T-helper 1 cell treated with Interleukin-12 subunit alpha and Interleukin-12 subunit beta and Interleukin-4 antibody, amounts not matched to agents 30 μg/mL and 1 μg/mL, for 36 hours (primary cell): ENCODE measurements at regions not wholly inside any gene's neighbourhood (a gene's known extent, or its start where the extent isn't known, plus 50 kb on each side); places are given as distances from the start of the nearest gene placed in this dataset.

Source experiments
- H3K27ac Mint-ChIP-seq: one replicate; pipeline ENCODE4 v1.8.0; 2021; ENCODE audit warnings: mild to moderate bottlenecking, mixed read lengths
- H3K27me3 Mint-ChIP-seq: one replicate; pipeline ENCODE4 v1.8.0; 2021; ENCODE audit warnings: low read depth, mixed read lengths
- H3K36me3 Mint-ChIP-seq: one replicate; pipeline ENCODE4 v1.8.0; 2021; ENCODE audit warnings: low read depth, mixed read lengths
- H3K4me1 Mint-ChIP-seq: one replicate; pipeline ENCODE4 v1.8.0; 2021; ENCODE audit warnings: low read depth, mixed read lengths
- H3K4me3 Mint-ChIP-seq: one replicate; pipeline ENCODE4 v1.8.0; 2021; ENCODE audit warnings: mild to moderate bottlenecking, moderate library complexity, mixed read lengths
- H3K9me3 Mint-ChIP-seq: one replicate; pipeline ENCODE4 v1.8.0; 2021; ENCODE audit warnings: mixed read lengths

DNA sequence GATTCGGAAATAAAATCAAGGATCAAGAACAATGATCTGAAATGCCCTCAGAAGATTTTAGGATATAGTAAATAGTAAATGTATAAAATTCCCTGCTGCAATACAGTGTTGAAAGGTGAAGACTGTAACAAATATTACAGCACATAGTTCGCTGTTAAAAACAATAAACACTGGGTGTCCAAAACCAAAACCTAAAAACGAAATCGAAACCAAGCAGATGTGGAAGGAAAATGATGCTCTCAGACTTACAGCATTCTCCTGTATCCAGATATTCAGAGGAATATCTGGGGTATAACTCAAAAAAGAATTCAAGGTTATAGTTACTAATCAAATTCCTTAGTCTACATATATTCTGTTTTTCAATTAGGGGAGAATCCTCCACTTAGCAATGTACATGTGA, 708.1 kb upstream of the PCDH15 start:
- Mint-ChIP-seq H3K27me3 (no peaks in the 10 kb centered on the region), H3K4me3 (no peak overlapping the region), H3K36me3 (no peaks in the 10 kb centered on the region), H3K9me3 (no peaks in the 10 kb centered on the region), H3K4me1 (no peaks in the 10 kb centered on the region), H3K27ac (no peak overlapping the region)

DNA sequence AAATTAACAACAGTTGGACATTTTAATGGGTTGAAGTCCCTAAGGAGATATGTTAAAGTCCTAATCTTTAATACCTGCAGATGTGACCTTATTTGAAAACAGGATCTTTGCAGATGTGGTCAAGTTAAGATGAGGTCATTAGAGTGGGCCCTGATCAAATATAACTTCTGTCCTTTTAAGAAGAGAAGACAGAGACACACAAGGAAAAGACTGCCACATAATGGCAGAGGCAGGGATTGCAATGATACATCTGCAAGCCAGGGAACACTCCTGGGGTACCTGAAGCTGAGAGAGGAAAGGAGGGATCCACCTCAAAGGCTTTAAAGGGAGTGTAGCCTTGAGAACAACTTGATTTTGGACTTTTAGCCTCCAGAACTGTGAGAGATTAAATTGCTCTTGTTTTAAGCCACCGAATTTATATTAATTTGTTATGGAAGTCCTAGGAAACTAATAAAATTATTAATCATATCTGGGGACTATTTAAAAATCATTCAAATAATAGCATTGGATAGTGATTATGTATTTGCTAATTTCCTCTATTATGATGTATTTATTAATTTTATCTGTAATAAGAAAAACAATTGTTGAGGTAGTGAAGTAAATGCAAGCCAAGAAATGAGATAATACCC, 700.0 kb upstream of the PCDH15 start:
- no peaks in the 10 kb centered on the region for H3K36me3 Mint-ChIP-seq
- no peaks in the 10 kb centered on the region for H3K27me3 Mint-ChIP-seq
- no peaks in the 10 kb centered on the region for H3K9me3 Mint-ChIP-seq
- H3K4me3 Mint-ChIP-seq = no peak overlapping the region
- no peaks in the 10 kb centered on the region for H3K4me1 Mint-ChIP-seq
- no peak overlapping the region for H3K27ac Mint-ChIP-seq

DNA sequence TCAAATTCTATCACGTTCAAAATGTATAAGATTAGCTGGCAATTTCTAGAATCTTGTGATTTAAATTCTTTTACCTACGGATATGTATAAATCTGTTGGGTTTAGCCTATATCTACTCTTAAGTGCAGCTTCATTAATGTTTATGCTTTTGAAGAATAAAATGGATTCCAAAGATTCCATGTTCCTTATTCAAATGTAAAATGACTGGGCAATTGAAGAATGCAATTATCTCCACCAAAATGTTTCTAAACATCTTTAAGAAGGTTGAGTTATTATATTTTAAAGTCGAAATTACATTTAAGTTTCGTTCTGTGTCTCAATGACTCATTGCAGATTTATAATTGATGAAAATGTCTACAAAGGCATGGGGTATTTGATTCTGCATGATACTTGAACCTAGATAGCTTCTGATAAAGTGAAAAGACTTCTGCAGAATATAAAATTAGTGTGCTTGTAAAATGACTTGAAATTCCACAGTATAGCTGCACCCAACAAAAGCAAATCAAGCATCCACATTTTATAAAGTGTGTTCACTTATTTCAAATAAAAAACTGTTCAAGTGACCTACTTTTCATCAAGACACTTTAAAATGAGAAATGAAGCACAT, 697.0 kb upstream of the PCDH15 start:
- H3K27ac Mint-ChIP-seq = no peak overlapping the region
- no peaks in the 10 kb centered on the region for H3K36me3 Mint-ChIP-seq
- peaks cover under 1% of the 10 kb centered on the region for H3K9me3 Mint-ChIP-seq
- H3K27me3 Mint-ChIP-seq = no peaks in the 10 kb centered on the region
- H3K4me1 Mint-ChIP-seq = no peaks in the 10 kb centered on the region
- no peak overlapping the region for H3K4me3 Mint-ChIP-seq

DNA sequence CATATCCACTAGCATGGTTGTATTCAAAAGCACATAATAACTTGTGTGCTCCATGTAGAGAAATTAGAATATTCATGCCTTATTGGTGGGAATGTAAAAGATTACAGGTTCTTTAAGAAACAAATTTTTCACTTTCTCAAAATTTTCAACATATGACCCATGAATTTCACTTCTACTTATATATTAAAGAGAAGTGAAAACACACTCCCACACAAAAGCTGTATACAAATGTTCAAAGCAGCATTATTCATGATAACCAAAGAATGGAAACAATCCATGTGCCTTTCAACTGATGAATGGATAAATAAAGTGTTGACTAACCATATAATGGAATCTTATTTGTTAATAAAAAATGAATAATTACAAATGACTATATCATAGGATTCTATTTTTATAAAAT, 694.5 kb upstream of the PCDH15 start:
- Mint-ChIP-seq H3K4me1 (no peaks in the 10 kb centered on the region), H3K9me3 (peaks cover 9% of the 10 kb centered on the region), H3K36me3 (no peaks in the 10 kb centered on the region), H3K4me3 (no peak overlapping the region), H3K27me3 (no peaks in the 10 kb centered on the region), H3K27ac (no peak overlapping the region)

DNA sequence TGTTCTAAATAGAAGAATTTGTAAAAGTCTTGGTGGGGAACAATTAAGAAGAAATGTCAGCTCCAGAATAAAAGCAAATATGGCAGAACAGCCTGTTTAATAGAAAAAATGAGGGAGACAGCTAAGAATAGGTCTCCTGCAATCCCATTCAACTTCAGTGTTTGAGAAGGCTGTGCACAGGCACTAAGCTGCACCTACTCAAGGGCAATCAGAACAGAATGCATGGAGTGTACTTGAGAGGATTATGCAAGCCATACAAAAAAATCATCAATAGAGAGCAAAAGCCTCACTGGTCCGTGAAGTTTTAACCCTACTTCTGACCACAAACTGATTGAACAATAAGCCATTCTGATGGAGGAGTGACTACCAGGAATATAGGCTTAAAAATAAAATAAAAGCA, 690.7 kb upstream of the PCDH15 start:
- no peaks in the 10 kb centered on the region for H3K36me3 Mint-ChIP-seq
- H3K4me1 Mint-ChIP-seq = no peaks in the 10 kb centered on the region
- no peak overlapping the region for H3K4me3 Mint-ChIP-seq
- H3K27ac Mint-ChIP-seq = no peak overlapping the region
- peaks cover 9% of the 10 kb centered on the region for H3K9me3 Mint-ChIP-seq
- no peaks in the 10 kb centered on the region for H3K27me3 Mint-ChIP-seq

DNA sequence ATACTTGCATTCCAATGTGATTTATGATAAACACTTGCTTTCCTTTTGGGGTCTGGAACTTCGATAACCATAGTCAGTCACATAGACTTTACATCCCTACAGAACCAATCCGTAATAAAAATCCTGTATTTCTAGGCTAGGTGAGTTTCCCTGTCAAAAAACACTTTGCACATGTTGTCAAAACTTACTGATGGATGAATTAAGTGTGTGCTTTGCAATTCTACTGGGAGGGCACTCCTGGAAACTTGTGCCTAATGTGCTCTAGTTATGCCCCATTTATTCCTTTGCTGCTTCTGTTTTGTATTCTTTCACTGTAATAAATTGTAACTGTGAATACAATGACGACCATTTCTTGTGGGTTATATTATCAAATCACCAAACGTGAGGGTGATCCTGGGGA, 684.8 kb upstream of the PCDH15 start:
- no peak overlapping the region for H3K27ac Mint-ChIP-seq
- no peak overlapping the region for H3K4me3 Mint-ChIP-seq
- H3K27me3 Mint-ChIP-seq = no peaks in the 10 kb centered on the region
- H3K9me3 Mint-ChIP-seq = peaks cover 12% of the 10 kb centered on the region
- H3K4me1 Mint-ChIP-seq = no peaks in the 10 kb centered on the region
- no peaks in the 10 kb centered on the region for H3K36me3 Mint-ChIP-seq

DNA sequence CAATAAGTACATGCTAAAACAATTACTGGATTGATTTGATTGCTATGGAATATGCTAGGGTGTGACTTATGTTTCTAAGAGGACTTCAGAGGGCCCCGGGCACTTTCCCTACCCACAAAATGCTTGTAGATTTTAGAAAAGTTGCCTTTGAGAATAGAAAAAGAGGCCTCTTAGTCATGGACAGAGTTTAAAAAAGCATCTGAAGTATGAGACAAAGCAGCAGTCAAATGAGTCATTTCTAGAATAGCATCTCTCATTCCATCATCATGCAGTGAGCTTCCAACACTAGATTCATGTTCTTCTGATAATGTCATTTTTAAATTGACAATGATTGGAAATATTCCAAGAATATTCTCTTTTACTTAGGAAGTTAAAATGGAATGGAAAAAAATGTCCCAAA, 675.1 kb upstream of the PCDH15 start:
- no peak overlapping the region for H3K4me3 Mint-ChIP-seq
- H3K4me1 Mint-ChIP-seq = no peaks in the 10 kb centered on the region
- peaks cover 19% of the 10 kb centered on the region for H3K9me3 Mint-ChIP-seq
- H3K36me3 Mint-ChIP-seq = no peaks in the 10 kb centered on the region
- no peaks in the 10 kb centered on the region for H3K27me3 Mint-ChIP-seq
- no peak overlapping the region for H3K27ac Mint-ChIP-seq

DNA sequence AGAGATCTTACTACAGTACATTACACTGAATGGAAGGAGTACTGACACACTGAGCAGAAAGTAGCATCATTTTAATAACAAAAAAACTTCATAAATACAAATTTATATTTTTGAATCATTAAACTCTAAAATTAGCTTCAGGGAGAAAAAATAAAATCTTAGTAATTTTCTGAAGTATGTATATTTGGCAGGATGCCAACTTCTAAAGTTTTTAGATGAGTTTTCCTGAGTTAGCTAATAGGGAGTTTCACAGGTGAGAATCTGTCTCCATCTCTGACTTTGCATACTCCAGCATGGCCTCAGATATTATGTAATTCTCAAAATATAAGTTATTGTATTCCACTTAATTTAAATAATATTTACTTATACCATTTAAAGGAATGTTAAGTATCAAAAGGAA, 673.2 kb upstream of the PCDH15 start:
- Mint-ChIP-seq H3K9me3 (peaks cover 8% of the 10 kb centered on the region), H3K4me1 (no peaks in the 10 kb centered on the region), H3K27ac (no peak overlapping the region), H3K27me3 (no peaks in the 10 kb centered on the region), H3K36me3 (no peaks in the 10 kb centered on the region), H3K4me3 (no peak overlapping the region)

DNA sequence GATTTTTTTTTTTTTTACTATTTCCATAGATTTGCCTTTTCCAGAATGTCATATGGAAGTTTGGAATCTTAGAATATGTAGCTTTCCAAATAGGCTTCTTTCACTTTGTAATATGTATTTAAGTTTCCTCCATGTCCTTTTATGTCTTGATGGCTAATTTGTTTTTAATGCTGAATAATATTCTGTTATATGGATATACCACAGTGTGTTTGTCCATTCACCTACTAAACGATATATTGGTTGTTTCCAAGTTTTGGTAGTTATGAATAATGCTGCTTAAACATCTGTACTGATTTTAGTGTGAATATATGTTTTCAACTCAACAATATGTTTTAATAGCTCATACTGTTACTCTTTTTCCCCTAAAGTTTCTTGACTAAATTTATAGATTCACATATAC, 669.8 kb upstream of the PCDH15 start:
- Mint-ChIP-seq H3K4me3 (no peak overlapping the region), H3K27me3 (no peaks in the 10 kb centered on the region), H3K36me3 (no peaks in the 10 kb centered on the region), H3K4me1 (no peaks in the 10 kb centered on the region), H3K9me3 (peaks cover 5% of the 10 kb centered on the region), H3K27ac (no peak overlapping the region)

DNA sequence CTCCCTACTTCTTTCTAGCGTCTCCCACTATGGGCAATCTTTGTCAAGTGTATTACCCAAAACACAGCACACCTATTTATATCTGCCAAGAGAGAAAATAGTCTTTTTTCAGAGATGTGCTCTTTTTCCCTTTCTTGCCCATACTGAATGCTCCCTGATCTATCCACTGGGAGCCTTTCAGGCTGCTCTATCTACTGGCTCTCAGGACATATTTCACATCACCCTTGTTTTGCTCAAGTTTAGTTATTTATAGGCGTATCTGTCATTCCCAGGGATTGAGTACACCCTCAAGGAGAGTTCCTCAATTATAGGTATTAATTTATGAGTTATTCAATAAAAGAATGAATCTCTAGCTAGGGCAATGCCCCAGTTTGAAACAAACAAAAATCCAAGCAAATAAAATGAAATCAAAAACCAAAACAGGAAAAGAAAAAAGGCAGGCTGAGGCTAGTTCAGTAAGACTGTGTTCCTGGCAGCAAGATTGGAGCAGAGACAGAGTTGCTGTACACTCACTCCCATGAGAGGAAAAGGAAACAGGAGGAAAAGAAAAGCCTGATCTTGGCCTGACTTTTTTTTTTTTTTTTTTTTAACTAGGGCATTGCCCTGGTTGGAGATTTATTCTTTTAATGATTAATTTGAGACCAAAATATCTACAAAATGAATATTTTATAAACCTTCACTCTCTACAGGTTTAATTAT, 665.9 kb upstream of the PCDH15 start:
- H3K36me3 Mint-ChIP-seq = no peaks in the 10 kb centered on the region
- H3K4me3 Mint-ChIP-seq = no peak overlapping the region
- H3K27ac Mint-ChIP-seq = no peak overlapping the region
- H3K4me1 Mint-ChIP-seq = no peaks in the 10 kb centered on the region
- peaks cover 5% of the 10 kb centered on the region for H3K9me3 Mint-ChIP-seq
- H3K27me3 Mint-ChIP-seq = no peaks in the 10 kb centered on the region

DNA sequence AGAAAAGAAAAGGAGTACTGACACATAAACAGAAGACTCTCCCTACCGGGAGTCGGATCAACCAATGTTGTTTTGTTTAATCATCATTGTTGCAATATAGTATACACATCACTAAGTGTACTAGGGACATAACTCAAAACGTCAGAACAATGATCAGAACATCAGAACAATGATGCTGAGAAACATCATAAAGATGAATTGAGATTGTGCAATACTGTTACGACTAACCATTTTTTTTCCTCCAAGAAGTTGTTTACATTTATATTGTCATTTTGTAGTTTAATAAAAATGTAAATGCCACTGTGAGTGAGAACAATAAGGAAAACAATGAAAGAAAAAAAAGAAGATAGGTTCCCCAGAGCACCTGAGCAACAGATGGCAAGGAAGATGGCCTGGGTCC, 663.1 kb upstream of the PCDH15 start:
- H3K9me3 Mint-ChIP-seq = no peaks in the 10 kb centered on the region

DNA sequence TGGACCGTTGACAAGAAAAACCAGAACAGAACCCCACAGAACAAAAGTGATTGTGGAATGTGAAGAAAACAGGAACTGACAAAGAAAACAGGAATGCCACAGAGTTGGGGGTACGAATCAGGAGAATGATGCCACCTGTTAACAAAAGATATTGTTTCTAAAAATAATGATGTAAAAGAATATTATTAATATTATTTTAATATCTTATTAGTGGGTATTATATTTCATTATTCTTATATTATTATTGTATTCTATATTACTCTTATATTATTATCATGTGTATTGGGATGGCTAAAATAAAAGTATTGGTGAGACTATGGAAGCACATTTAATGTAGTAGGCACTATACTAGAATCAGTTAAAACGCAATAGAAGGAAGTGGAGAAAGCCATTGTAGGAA, 659.0 kb upstream of the PCDH15 start:
- Mint-ChIP-seq H3K4me1 (no peaks in the 10 kb centered on the region), H3K9me3 (peaks cover under 1% of the 10 kb centered on the region), H3K36me3 (no peaks in the 10 kb centered on the region), H3K27ac (no peak overlapping the region), H3K4me3 (no peak overlapping the region), H3K27me3 (no peaks in the 10 kb centered on the region)

More for the DNA sequence above, 663.1 kb upstream of the PCDH15 start:
- Mint-ChIP-seq H3K27ac (no peak overlapping the region), H3K4me3 (no peak overlapping the region), H3K4me1 (no peaks in the 10 kb centered on the region), H3K36me3 (no peaks in the 10 kb centered on the region), H3K27me3 (no peaks in the 10 kb centered on the region)

DNA sequence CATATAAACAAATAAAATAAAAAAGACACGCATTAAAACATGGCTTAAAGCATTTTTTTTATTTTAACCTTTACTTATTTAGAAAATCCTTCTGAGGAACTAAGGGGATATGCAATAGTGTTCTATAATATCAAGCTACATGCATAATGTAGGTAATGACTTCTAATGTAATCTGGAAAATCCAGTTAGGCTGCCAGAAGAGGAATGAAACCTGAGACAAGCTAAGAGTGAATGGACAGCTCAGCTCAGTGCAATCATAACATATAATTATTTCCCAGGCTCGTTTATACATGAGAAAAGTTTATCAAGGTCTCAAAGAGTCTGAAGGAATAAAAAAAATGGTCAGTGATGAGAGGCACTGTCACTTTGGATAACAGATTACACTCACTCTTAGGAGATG, 649.0 kb upstream of the PCDH15 start:
- peaks cover 2% of the 10 kb centered on the region for H3K9me3 Mint-ChIP-seq
- no peaks in the 10 kb centered on the region for H3K4me1 Mint-ChIP-seq
- H3K27me3 Mint-ChIP-seq = no peaks in the 10 kb centered on the region
- H3K36me3 Mint-ChIP-seq = no peaks in the 10 kb centered on the region
- no peak overlapping the region for H3K4me3 Mint-ChIP-seq
- no peak overlapping the region for H3K27ac Mint-ChIP-seq

DNA sequence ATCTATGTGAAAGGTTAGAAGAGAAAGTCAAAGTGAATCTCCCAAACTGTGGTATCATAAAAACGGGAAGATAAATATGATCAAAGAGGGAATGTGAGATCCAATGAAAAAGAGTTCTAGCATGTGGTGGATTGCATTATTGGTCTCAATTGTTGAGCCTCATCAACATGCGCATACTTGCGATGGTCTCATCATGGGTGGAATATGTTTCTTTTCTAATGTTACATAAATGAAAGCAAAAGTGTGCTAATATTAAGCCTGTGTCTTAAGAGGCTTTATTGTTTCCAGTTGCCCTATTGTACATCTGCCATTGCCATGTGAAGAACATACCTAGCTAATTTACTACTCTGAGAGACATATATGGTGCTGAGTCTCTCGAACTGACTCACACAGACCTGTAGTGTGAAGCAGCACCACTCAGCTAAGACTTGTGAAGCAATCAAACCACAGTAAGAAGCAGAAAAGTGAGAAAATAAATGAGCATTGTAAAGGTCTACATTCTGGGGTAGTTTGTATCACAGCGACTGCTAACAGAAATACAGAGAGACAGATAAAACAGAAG, 645.5 kb upstream of the PCDH15 start:
- peaks cover 5% of the 10 kb centered on the region for H3K9me3 Mint-ChIP-seq
- no peaks in the 10 kb centered on the region for H3K36me3 Mint-ChIP-seq
- no peaks in the 10 kb centered on the region for H3K4me1 Mint-ChIP-seq
- H3K27ac Mint-ChIP-seq = no peak overlapping the region
- H3K4me3 Mint-ChIP-seq = no peak overlapping the region
- no peaks in the 10 kb centered on the region for H3K27me3 Mint-ChIP-seq

DNA sequence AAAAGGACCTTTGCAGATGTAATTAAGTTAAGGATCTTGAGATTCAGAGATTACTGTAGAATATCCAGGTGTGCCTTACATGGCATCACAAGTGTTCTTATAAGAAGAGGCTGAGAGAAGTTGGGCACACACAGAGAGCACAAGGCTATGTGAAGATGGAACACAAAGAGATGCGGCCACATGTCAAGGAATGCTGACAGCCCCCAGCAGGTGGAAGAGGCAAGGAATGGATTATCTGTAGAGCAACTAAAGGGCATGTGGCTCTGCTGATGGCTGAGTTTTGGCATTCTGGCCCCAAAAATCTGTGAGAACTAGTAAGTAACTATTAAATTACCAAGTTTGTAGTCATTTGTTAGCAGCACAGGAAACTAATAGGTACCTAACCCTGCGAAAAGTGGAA, 640.7 kb upstream of the PCDH15 start:
- Mint-ChIP-seq H3K4me1 (no peaks in the 10 kb centered on the region), H3K9me3 (peaks cover 10% of the 10 kb centered on the region), H3K27me3 (no peaks in the 10 kb centered on the region), H3K4me3 (no peak overlapping the region), H3K27ac (no peak overlapping the region), H3K36me3 (no peaks in the 10 kb centered on the region)
